Progenitor cell of endocrine pancreas (in vitro differentiated cells): ENCODE measurements at regions not wholly inside any gene's neighbourhood (a gene's known extent, or its start where the extent isn't known, plus 50 kb on each side); places are given as distances from the start of the nearest gene placed in this dataset.

ENCODE experiments used
- DNase-seq: peaks from one replicate; pipeline ENCODE4 v3.0.0; 2021; ENCODE audit warnings: low spot score; ENCODE audit not compliant: unreplicated experiment
- H3K27ac Mint-ChIP-seq: 2 replicates; pipeline ENCODE4 v1.8.0; 2021; ENCODE audit warnings: mild to moderate bottlenecking, moderate library complexity, mixed read lengths
- H3K27me3 Mint-ChIP-seq: 2 replicates; pipeline ENCODE4 v1.8.0; 2021; ENCODE audit warnings: mixed read lengths
- H3K36me3 Mint-ChIP-seq: 2 replicates; pipeline ENCODE4 v1.8.0; 2022; ENCODE audit warnings: mixed read lengths; ENCODE audit not compliant: insufficient read depth
- H3K4me1 Mint-ChIP-seq: 2 replicates; pipeline ENCODE4 v1.8.0; 2021; ENCODE audit warnings: low read depth, mixed read lengths
- H3K4me3 Mint-ChIP-seq: 2 replicates; pipeline ENCODE4 v1.8.0; 2021; ENCODE audit warnings: low read depth, mild to moderate bottlenecking, moderate library complexity, mixed read lengths
- H3K9me3 Mint-ChIP-seq: 2 replicates; pipeline ENCODE4 v1.8.0; 2021; ENCODE audit warnings: low read depth, mixed read lengths
- CTCF ChIP-seq: fragments of 200-600 bp; sonication (generic); IDR thresholded peaks from one replicate; pipeline ENCODE4 v1.5.0; 2021; ENCODE audit warnings: antibody characterized with exemption, mild to moderate bottlenecking; ENCODE audit not compliant: unreplicated experiment

GRCh38 chr20:7189231-7189630, 421.7 kb downstream of the BMP2 start:
- Mint-ChIP-seq H3K27ac (no peak overlapping the region), H3K4me3 (no peak overlapping the region), H3K9me3 (no peaks in the 10 kb centered on the region), H3K4me1 (no peaks in the 10 kb centered on the region), H3K36me3 (no peaks in the 10 kb centered on the region), H3K27me3 (no peaks in the 10 kb centered on the region)
- TF ChIP-seq CTCF, result no peak
- no peak for DNase-seq

- no peaks in the 10 kb centered on the region for H3K9me3 Mint-ChIP-seq
- no peaks in the 10 kb centered on the region for H3K4me1 Mint-ChIP-seq
- DNase-seq, result no peak
- H3K4me3 Mint-ChIP-seq, result no peak overlapping the region
- H3K27me3 Mint-ChIP-seq, result no peaks in the 10 kb centered on the region
- no peak for TF ChIP-seq CTCF
- no peaks in the 10 kb centered on the region for H3K36me3 Mint-ChIP-seq
- no peak overlapping the region for H3K27ac Mint-ChIP-seq
Measured at GRCh38 chr20:7193681-7194080, 426.2 kb downstream of the BMP2 start.

GRCh38 chr20:7195704-7196103, 428.2 kb downstream of the BMP2 start:
- Mint-ChIP-seq H3K9me3 (no peaks in the 10 kb centered on the region), H3K4me1 (no peaks in the 10 kb centered on the region), H3K27me3 (no peaks in the 10 kb centered on the region), H3K27ac (no peak overlapping the region), H3K4me3 (no peak overlapping the region), H3K36me3 (no peaks in the 10 kb centered on the region)
- TF ChIP-seq CTCF, result no peak
- no peak for DNase-seq

GRCh38 chr20:7196481-7196880, 429.0 kb downstream of the BMP2 start:
- no peak for TF ChIP-seq CTCF
- no peak for DNase-seq
- Mint-ChIP-seq H3K27me3 (no peaks in the 10 kb centered on the region), H3K4me1 (no peaks in the 10 kb centered on the region), H3K4me3 (no peak overlapping the region), H3K27ac (no peak overlapping the region), H3K36me3 (no peaks in the 10 kb centered on the region), H3K9me3 (no peaks in the 10 kb centered on the region)

- Mint-ChIP-seq H3K36me3 (no peaks in the 10 kb centered on the region), H3K9me3 (no peaks in the 10 kb centered on the region), H3K4me1 (no peaks in the 10 kb centered on the region), H3K27ac (no peak overlapping the region), H3K27me3 (no peaks in the 10 kb centered on the region), H3K4me3 (no peak overlapping the region)
- TF ChIP-seq CTCF, result no peak
- no peak for DNase-seq
Measured at GRCh38 chr20:7199861-7200260, 432.4 kb downstream of the BMP2 start.
